Neural progenitor cell (in vitro differentiated cells): ENCODE measurements at regions not wholly inside any gene's neighbourhood (a gene's known extent, or its start where the extent isn't known, plus 50 kb on each side); places are given as distances from the start of the nearest gene placed in this dataset.
A peak's percentile ranks its signal among the peaks of the same experiment; 100 is the strongest.

Experiments
- DNase-seq: peaks from one replicate; pipeline ENCODE4 v3.0.0-alpha.2; 2016; ENCODE audit warnings: low spot score
- H2AFZ ChIP-seq: fragments of 200-600 bp; sonication (generic); replicated peaks from 2 replicates; pipeline ENCODE4 v1.6.1; 2016; ENCODE audit warnings: antibody characterized with exemption
- H3F3A ChIP-seq: fragments of 200-600 bp; sonication (generic); 2 replicates; pipeline ENCODE4 v1.6.1; 2016; ENCODE audit warnings: antibody characterized with exemption, low read depth
- H3K27ac ChIP-seq: fragments of 200-600 bp; sonication (generic); 2 replicates; pipeline ENCODE4 v1.5.1; 2016; ENCODE audit warnings: mild to moderate bottlenecking
- H3K27me3 ChIP-seq: fragments of 200-600 bp; sonication (generic); 2 replicates; pipeline ENCODE4 v1.6.1; 2016; ENCODE audit warnings: mild to moderate bottlenecking, moderate library complexity
- H3K36me3 ChIP-seq: fragments of 200-600 bp; sonication (generic); 2 replicates; pipeline ENCODE4 v1.5.1; 2016
- H3K4me1 ChIP-seq: fragments of 200-600 bp; sonication (generic); 2 replicates; pipeline ENCODE4 v1.6.1; 2016; ENCODE audit warnings: mixed run types
- H3K4me2 ChIP-seq: fragments of 200-600 bp; sonication (generic); 2 replicates; pipeline ENCODE4 v1.6.1; 2016
- H3K4me3 ChIP-seq: fragments of 200-600 bp; sonication (generic); 2 replicates; pipeline ENCODE4 v1.5.1; 2016
- H3K79me2 ChIP-seq: fragments of 200-600 bp; sonication (generic); 2 replicates; pipeline ENCODE4 v1.6.1; 2016; ENCODE audit warnings: low read depth
- H3K9ac ChIP-seq: fragments of 200-600 bp; sonication (generic); 2 replicates; pipeline ENCODE4 v1.6.1; 2016
- H3K9me3 ChIP-seq: fragments of 200-600 bp; sonication (generic); 2 replicates; pipeline ENCODE4 v1.5.1; 2016; ENCODE audit warnings: low read depth
- H4K20me1 ChIP-seq: fragments of 200-600 bp; sonication (generic); 2 replicates; pipeline ENCODE4 v1.6.1; 2016; ENCODE audit warnings: low read depth
- H3K27ac Mint-ChIP-seq: 3 replicates; pipeline ENCODE4 v1.8.0; 2021; ENCODE audit warnings: mixed read lengths
- H3K27me3 Mint-ChIP-seq: 2 replicates; pipeline ENCODE4 v1.8.0; 2022; ENCODE audit warnings: low read depth, mild to moderate bottlenecking, inconsistent platforms, moderate library complexity, mixed read lengths; ENCODE audit not compliant: insufficient read depth
- H3K36me3 Mint-ChIP-seq: 3 replicates; pipeline ENCODE4 v1.8.0; 2021; ENCODE audit warnings: mixed read lengths
- H3K4me1 Mint-ChIP-seq: 3 replicates; pipeline ENCODE4 v1.8.0; 2021; ENCODE audit warnings: mixed read lengths
- H3K4me3 Mint-ChIP-seq: 3 replicates; pipeline ENCODE4 v1.8.0; 2021; ENCODE audit warnings: mild to moderate bottlenecking, moderate library complexity, mixed read lengths
- H3K9me3 Mint-ChIP-seq: 3 replicates; pipeline ENCODE4 v1.8.0; 2020; ENCODE audit warnings: mixed read lengths
- EZH2 ChIP-seq: fragments of 200-600 bp; sonication (generic); IDR thresholded peaks from 2 replicates; pipeline ENCODE4 v1.6.1; 2017; ENCODE audit warnings: antibody characterized with exemption, mild to moderate bottlenecking, moderate library complexity
- EZH2phosphoT487 ChIP-seq: fragments of 200-600 bp; sonication (generic); IDR thresholded peaks from 2 replicates; pipeline ENCODE4 v1.6.1; 2017; ENCODE audit warnings: antibody characterized with exemption
- TF ChIP-seq, protein P1 (sequence below): fragments of 200-600 bp; sonication (generic); IDR thresholded peaks from 2 replicates; pipeline ENCODE4 v1.5.1; 2017; ENCODE audit warnings: antibody characterized with exemption, mild to moderate bottlenecking

DNA sequence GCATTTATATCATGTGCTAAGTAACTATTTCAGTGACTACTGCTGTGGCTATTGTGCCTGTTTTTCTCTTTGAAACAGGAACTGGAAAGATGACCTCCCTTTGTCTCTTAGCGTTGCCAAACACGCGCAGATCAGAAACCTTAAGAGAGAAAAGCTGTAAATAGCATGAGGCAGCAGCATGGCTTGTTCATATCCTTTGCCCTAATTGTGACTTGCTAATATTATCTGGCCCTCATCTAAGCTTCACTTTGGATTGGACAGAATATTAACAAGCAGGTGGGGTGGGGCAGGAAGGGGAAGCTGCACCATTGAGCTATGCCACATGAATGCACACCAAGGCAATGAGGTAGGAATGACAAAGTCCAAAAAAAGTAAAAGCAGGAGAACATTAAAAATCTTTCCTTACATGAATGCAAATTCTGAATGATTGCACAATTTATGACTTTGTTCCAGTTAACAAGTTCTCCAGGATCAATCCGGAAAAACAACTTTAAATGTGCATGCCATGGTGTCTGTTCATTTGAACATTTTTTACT lies 128.4 kb downstream of the IRS1 start:
- Histone ChIP-seq H4K20me1 (no peaks in the 10 kb centered on the region), H2AFZ (peak overlapping the region; percentile 43), H3K9me3 (no peaks in the 10 kb centered on the region), H3K4me1 (peaks cover 16% of the 10 kb centered on the region), H3K9ac (no peak overlapping the region), H3K27ac (no peak overlapping the region), H3K27me3 (no peaks in the 10 kb centered on the region), H3F3A (no peaks in the 10 kb centered on the region), H3K79me2 (no peaks in the 10 kb centered on the region), H3K36me3 (no peaks in the 10 kb centered on the region), H3K4me3 (no peak overlapping the region), H3K4me2 (peak overlapping the region; percentile 50)
- H3K4me1 Mint-ChIP-seq, result peaks cover 18% of the 10 kb centered on the region
- H3K4me3 Mint-ChIP-seq, result no peak overlapping the region
- TF ChIP-seq EZH2 (no peak), EZH2phosphoT487 (no peak)
- TF ChIP-seq, protein P1, sequence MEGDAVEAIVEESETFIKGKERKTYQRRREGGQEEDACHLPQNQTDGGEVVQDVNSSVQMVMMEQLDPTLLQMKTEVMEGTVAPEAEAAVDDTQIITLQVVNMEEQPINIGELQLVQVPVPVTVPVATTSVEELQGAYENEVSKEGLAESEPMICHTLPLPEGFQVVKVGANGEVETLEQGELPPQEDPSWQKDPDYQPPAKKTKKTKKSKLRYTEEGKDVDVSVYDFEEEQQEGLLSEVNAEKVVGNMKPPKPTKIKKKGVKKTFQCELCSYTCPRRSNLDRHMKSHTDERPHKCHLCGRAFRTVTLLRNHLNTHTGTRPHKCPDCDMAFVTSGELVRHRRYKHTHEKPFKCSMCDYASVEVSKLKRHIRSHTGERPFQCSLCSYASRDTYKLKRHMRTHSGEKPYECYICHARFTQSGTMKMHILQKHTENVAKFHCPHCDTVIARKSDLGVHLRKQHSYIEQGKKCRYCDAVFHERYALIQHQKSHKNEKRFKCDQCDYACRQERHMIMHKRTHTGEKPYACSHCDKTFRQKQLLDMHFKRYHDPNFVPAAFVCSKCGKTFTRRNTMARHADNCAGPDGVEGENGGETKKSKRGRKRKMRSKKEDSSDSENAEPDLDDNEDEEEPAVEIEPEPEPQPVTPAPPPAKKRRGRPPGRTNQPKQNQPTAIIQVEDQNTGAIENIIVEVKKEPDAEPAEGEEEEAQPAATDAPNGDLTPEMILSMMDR, result no peak
- no peaks in the 10 kb centered on the region for H3K36me3 Mint-ChIP-seq
- H3K27ac Mint-ChIP-seq, result no peak overlapping the region
- no peaks in the 10 kb centered on the region for H3K9me3 Mint-ChIP-seq
- peaks cover 3% of the 10 kb centered on the region for H3K27me3 Mint-ChIP-seq
- peak; percentile 10 for DNase-seq

DNA sequence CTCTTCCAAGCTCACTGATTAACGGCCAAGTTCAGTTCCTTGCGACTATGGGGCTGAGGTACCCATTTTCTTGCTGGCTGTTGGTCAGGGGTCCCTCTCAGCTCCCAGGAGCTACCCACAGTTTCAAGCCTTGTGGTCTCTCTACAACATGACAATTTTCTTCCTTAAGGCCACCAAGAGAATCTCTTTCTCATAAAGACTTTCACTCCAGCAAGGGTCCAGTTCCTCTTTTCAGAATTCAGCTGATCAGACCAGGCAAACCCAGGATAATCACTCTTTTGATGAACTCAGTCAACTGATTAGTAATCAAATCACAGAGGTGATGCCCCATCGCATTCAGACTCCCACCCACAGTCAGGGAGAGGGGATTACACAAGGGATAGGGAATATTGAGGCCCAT lies 129.7 kb downstream of the IRS1 start:
- Mint-ChIP-seq H3K4me3 (no peak overlapping the region), H3K9me3 (no peaks in the 10 kb centered on the region), H3K27me3 (peaks cover 3% of the 10 kb centered on the region), H3K27ac (no peak overlapping the region), H3K36me3 (no peaks in the 10 kb centered on the region), H3K4me1 (peaks cover 18% of the 10 kb centered on the region)
- no peak overlapping the region for H3K27ac ChIP-seq
- TF ChIP-seq EZH2phosphoT487 (no peak), EZH2 (no peak)
- TF ChIP-seq, protein P1, result no peak
- H3K4me1 ChIP-seq, result peaks cover 16% of the 10 kb centered on the region
- no peaks in the 10 kb centered on the region for H3K9me3 ChIP-seq
- H3K4me3 ChIP-seq, result no peak overlapping the region
- no peaks in the 10 kb centered on the region for H3K79me2 ChIP-seq
- H3K4me2 ChIP-seq, result peak overlapping the region; percentile 50
- no peak overlapping the region for H3K9ac ChIP-seq
- H3K36me3 ChIP-seq, result no peaks in the 10 kb centered on the region
- DNase-seq, result no peak
- no peaks in the 10 kb centered on the region for H4K20me1 ChIP-seq
- no peak overlapping the region for H2AFZ ChIP-seq
- no peaks in the 10 kb centered on the region for H3F3A ChIP-seq
- no peaks in the 10 kb centered on the region for H3K27me3 ChIP-seq

DNA sequence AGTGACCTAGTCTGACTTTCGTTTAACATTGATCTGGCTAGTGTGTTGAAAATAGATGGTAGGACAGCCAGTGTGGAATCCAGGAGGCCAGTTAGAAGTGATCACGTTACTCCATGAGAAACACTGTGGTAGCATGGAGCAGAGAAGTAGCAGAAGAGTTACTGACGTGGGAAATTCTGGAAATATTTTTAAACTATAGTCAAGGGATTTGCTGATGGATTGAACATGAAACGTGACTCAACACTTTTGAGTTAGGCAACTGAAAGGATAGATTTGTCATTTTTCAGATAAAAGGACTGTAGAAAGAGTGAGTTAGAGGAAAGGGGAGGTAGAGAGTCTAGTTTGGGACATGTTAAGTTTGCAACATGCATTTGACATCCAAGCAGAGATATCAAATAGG lies 130.4 kb downstream of the IRS1 start:
- TF ChIP-seq EZH2, result no peak
- TF ChIP-seq EZH2phosphoT487, result no peak
- TF ChIP-seq, protein P1, result no peak
- no peaks in the 10 kb centered on the region for H4K20me1 ChIP-seq
- peaks cover 16% of the 10 kb centered on the region for H3K4me1 ChIP-seq
- no peaks in the 10 kb centered on the region for H3K27me3 ChIP-seq
- no peak overlapping the region for H3K27ac ChIP-seq
- Mint-ChIP-seq H3K4me1 (peaks cover 18% of the 10 kb centered on the region), H3K36me3 (no peaks in the 10 kb centered on the region), H3K27ac (no peak overlapping the region), H3K27me3 (peaks cover 5% of the 10 kb centered on the region), H3K9me3 (no peaks in the 10 kb centered on the region), H3K4me3 (no peak overlapping the region)
- no peaks in the 10 kb centered on the region for H3F3A ChIP-seq
- no peaks in the 10 kb centered on the region for H3K9me3 ChIP-seq
- H3K9ac ChIP-seq, result no peak overlapping the region
- no peaks in the 10 kb centered on the region for H3K36me3 ChIP-seq
- H3K79me2 ChIP-seq, result no peaks in the 10 kb centered on the region
- H3K4me3 ChIP-seq, result no peak overlapping the region
- H2AFZ ChIP-seq, result no peak overlapping the region
- H3K4me2 ChIP-seq, result no peak overlapping the region
- no peak for DNase-seq
